HL-60 (cell line): ENCODE measurements at regions not wholly inside any gene's neighbourhood (a gene's known extent, or its start where the extent isn't known, plus 50 kb on each side); places are given as distances from the start of the nearest gene placed in this dataset.

Source experiments
- DNase-seq, 2 experiments: peaks; one replicate each; pipeline ENCODE4 v3.0.0-alpha.2; 2010 to 2020; ENCODE audit warnings: low read depth in 1 of 2, low spot score in 1 of 2
- H3K27ac ChIP-seq: fragments of 250-450 bp; sonication (Bioruptor Pico); replicated peaks from 2 replicates; pipeline ENCODE4 v1.5.1; 2020; ENCODE audit warnings: mild to moderate bottlenecking, moderate library complexity
- H3K27me3 ChIP-seq: fragments of 250-450 bp; sonication (Bioruptor Pico); 2 replicates; pipeline ENCODE4 v1.5.1; 2021; ENCODE audit warnings: mild to moderate bottlenecking, moderate library complexity; ENCODE audit not compliant: insufficient read depth, poor library complexity, severe bottlenecking
- H3K4me3 ChIP-seq: replicated peaks from 2 replicates; pipeline ENCODE4 v1.5.1; 2011; ENCODE audit warnings: mild to moderate bottlenecking, control low read depth, low read length; ENCODE audit not compliant: insufficient read depth
- GABPA ChIP-seq: IDR thresholded peaks from 2 replicates; pipeline ENCODE4 v1.6.1; 2012; ENCODE audit warnings: low read depth
- POLR2AphosphoS5 ChIP-seq: IDR thresholded peaks from 2 replicates; pipeline ENCODE4 v1.6.1; 2012; ENCODE audit warnings: low read depth
- SPI1 ChIP-seq: IDR thresholded peaks from 2 replicates; pipeline ENCODE4 v1.6.1; 2012; ENCODE audit warnings: low read depth, mild to moderate bottlenecking, borderline replicate concordance
- TF ChIP-seq, protein P1 (sequence below): IDR thresholded peaks from 2 replicates; pipeline ENCODE4 v1.6.1; 2012; ENCODE audit warnings: low read depth; ENCODE audit not compliant: insufficient replicate concordance
- TF ChIP-seq, protein P2 (sequence below): IDR thresholded peaks from one replicate; pipeline ENCODE4 v1.5.1; 2011; ENCODE audit warnings: low read length, control low read depth, inconsistent platforms; ENCODE audit not compliant: insufficient read depth

DNA sequence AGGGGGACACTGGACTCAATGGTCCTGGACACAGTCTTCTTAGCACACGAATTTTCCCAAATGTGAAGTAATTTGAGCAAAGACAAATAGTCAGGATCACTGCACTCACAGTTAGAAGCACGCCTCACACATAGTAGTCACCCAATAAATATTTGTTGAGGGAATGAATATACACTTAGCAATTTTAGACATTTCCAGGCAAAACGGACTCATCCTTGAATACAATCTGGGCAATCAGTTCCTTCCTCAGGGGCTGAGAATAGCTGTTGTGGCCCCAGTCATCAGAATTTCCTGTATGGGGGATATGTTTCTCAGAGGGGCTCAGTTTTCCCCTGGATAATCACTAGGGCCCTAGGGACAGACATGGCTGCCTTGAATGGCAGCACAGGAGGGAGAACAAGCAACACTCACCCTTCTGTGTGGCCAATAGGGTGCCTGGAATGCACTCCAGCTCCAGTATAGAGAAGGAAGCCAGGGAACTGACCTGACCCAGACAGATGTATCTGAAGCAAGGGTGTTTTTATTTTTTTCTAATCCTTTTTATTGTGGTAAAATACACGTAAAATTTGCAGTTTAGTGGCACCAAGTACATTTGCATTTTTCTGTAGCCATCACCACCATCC is 282.7 kb upstream of the ZNF32 start:
- TF ChIP-seq SPI1 = no peak
- no peak for TF ChIP-seq POLR2AphosphoS5
- TF ChIP-seq, protein P1, sequence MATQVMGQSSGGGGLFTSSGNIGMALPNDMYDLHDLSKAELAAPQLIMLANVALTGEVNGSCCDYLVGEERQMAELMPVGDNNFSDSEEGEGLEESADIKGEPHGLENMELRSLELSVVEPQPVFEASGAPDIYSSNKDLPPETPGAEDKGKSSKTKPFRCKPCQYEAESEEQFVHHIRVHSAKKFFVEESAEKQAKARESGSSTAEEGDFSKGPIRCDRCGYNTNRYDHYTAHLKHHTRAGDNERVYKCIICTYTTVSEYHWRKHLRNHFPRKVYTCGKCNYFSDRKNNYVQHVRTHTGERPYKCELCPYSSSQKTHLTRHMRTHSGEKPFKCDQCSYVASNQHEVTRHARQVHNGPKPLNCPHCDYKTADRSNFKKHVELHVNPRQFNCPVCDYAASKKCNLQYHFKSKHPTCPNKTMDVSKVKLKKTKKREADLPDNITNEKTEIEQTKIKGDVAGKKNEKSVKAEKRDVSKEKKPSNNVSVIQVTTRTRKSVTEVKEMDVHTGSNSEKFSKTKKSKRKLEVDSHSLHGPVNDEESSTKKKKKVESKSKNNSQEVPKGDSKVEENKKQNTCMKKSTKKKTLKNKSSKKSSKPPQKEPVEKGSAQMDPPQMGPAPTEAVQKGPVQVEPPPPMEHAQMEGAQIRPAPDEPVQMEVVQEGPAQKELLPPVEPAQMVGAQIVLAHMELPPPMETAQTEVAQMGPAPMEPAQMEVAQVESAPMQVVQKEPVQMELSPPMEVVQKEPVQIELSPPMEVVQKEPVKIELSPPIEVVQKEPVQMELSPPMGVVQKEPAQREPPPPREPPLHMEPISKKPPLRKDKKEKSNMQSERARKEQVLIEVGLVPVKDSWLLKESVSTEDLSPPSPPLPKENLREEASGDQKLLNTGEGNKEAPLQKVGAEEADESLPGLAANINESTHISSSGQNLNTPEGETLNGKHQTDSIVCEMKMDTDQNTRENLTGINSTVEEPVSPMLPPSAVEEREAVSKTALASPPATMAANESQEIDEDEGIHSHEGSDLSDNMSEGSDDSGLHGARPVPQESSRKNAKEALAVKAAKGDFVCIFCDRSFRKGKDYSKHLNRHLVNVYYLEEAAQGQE = no peak
- TF ChIP-seq, protein P2, sequence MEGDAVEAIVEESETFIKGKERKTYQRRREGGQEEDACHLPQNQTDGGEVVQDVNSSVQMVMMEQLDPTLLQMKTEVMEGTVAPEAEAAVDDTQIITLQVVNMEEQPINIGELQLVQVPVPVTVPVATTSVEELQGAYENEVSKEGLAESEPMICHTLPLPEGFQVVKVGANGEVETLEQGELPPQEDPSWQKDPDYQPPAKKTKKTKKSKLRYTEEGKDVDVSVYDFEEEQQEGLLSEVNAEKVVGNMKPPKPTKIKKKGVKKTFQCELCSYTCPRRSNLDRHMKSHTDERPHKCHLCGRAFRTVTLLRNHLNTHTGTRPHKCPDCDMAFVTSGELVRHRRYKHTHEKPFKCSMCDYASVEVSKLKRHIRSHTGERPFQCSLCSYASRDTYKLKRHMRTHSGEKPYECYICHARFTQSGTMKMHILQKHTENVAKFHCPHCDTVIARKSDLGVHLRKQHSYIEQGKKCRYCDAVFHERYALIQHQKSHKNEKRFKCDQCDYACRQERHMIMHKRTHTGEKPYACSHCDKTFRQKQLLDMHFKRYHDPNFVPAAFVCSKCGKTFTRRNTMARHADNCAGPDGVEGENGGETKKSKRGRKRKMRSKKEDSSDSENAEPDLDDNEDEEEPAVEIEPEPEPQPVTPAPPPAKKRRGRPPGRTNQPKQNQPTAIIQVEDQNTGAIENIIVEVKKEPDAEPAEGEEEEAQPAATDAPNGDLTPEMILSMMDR = no peak
- TF ChIP-seq GABPA = no peak
- DNase-seq = no peak
- H3K27ac ChIP-seq = no peak overlapping the region
- no peak overlapping the region for H3K4me3 ChIP-seq
- no peaks in the 10 kb centered on the region for H3K27me3 ChIP-seq

DNA sequence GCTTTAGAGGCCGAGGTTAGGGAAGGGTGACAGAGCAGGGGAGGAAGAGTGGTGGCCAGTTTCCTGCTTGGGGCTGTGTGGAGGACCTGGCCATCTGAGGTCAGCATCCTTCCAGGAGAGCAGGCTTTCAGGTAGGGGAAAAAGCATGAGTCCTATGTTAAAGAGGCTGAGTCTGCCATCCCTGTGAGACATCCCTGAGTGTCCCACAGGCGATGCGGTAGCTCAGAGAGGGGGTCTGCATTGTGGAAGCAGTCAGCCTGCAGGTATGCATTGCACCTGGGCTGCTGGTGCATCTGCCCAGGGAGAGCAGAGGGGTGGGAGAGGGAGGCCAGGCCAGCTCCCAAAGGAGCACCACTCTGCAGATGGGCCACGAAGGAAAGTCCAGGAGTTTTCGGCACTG is 282.1 kb upstream of the ZNF32 start:
- no peak overlapping the region for H3K27ac ChIP-seq
- TF ChIP-seq, protein P2 = no peak
- no peak for TF ChIP-seq SPI1
- no peak for DNase-seq
- H3K4me3 ChIP-seq = no peak overlapping the region
- no peaks in the 10 kb centered on the region for H3K27me3 ChIP-seq

DNA sequence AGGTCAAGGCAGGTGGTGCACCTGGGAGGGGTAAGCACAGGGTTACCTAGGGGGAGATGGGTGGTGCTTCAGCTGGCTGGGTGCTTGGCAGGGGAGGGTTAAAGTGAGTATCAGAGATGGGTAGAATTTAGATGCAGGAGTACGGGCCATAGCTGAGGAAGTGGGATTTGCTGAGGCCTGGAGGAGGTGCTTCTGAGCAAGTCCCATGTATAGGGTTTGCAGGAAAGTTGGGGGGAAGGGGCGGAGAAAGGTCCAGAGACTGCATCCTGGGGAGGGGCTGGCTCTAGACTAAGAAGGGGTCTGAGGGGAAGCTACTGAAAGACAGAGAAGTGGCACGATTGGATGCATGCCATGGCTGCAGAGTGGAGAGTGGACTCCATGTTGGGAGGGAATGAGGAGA is 281.6 kb upstream of the ZNF32 start:
- no peak for DNase-seq

More for the DNA sequence above, 281.6 kb upstream of the ZNF32 start:
- TF ChIP-seq, protein P1 = no peak
- TF ChIP-seq, protein P2 = no peak
- TF ChIP-seq GABPA (no peak), POLR2AphosphoS5 (no peak), SPI1 (no peak)
- no peak overlapping the region for H3K27ac ChIP-seq
- no peak overlapping the region for H3K4me3 ChIP-seq
- H3K27me3 ChIP-seq = no peaks in the 10 kb centered on the region
